Mononuclear cell (primary cell): ENCODE measurements at regions not wholly inside any gene's neighbourhood (a gene's known extent, or its start where the extent isn't known, plus 50 kb on each side); places are given as distances from the start of the nearest gene placed in this dataset.
"Not testable (repeated sequence)": the region's sequence is repeated elsewhere in the genome, so short reads cannot be mapped to it uniquely, and the experiment has no call there.

Experiments
- H3K27me3 ChIP-seq: 2 replicates; pipeline ENCODE4 v1.6.0; 2011; ENCODE audit warnings: low read length, control low read depth; ENCODE audit not compliant: insufficient read depth
- H3K4me1 ChIP-seq: 2 replicates; pipeline ENCODE4 v1.5.1; 2011; ENCODE audit warnings: mild to moderate bottlenecking, low read length, control low read depth; ENCODE audit not compliant: insufficient read depth
- H3K4me3 ChIP-seq: 2 replicates; pipeline ENCODE4 v1.5.1; 2011; ENCODE audit warnings: mild to moderate bottlenecking, low read length, moderate library complexity
- H3K9me3 ChIP-seq: 2 replicates; pipeline ENCODE4 v1.5.1; 2011; ENCODE audit warnings: low read depth, mild to moderate bottlenecking, control low read depth, low read length

GRCh38 chr16:66097751-66098150 is 268.7 kb upstream of the CDH5 start:
- H3K4me1 ChIP-seq: no peaks in the 10 kb centered on the region
- no peak overlapping the region for H3K4me3 ChIP-seq
- no peaks in the 10 kb centered on the region for H3K27me3 ChIP-seq
- H3K9me3 ChIP-seq: no peaks in the 10 kb centered on the region

DNA sequence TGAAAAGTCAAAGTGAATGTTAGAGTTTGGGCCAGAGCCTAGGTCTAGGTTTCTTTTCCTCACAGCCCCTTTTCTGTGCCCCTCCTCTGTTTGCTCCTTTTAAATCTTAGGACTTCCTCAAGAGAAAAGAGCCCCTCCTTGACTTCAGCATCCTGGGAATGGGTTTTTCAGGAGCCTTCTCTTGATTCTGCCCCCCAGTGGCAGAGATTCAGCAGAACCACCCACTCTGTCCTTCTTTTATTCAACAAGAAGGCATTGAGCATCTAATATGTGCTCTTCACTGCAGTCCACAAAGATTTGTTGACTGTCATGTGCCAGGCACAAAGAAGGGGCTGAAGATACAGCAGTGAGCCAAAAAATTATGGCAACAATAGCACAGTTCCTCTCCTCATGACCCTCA is 270.8 kb upstream of the CDH5 start:
- Histone ChIP-seq H3K4me3 (no peak overlapping the region), H3K4me1 (no peaks in the 10 kb centered on the region), H3K27me3 (no peaks in the 10 kb centered on the region), H3K9me3 (no peaks in the 10 kb centered on the region)

DNA sequence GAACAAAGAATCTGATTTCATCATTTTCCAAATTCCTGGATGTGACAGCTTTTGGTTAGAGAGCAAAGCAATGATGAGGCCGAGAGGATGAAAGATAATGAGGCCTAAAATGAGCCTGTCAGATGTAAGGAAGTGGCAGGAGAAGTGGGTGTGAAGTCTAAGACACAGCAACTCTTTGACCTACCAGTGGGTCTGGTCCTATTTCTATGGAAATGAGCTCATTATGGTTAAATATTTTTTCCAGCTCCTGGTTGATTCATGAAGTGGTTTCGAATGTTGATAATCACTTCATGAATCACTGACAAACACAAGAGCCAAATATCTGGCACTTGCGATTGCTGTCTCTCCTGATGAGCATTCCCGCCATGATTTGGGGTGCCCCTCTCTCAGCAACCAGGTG is 273.3 kb upstream of the CDH5 start:
- no peak overlapping the region for H3K4me3 ChIP-seq
- no peaks in the 10 kb centered on the region for H3K9me3 ChIP-seq
- no peaks in the 10 kb centered on the region for H3K4me1 ChIP-seq
- H3K27me3 ChIP-seq: no peaks in the 10 kb centered on the region

GRCh38 chr16:66091471-66091891 is 275.0 kb upstream of the CDH5 start:
- Histone ChIP-seq H3K4me1 (no peaks in the 10 kb centered on the region), H3K4me3 (no peak overlapping the region), H3K9me3 (no peaks in the 10 kb centered on the region), H3K27me3 (no peaks in the 10 kb centered on the region)

- no peak overlapping the region for H3K4me3 ChIP-seq
These were observed 277.8 kb upstream of the CDH5 start for GRCh38 chr16:66088681-66089080.

GRCh38 chr16:66087308-66087707 is 279.2 kb upstream of the CDH5 start:
- Histone ChIP-seq H3K4me1 (no peaks in the 10 kb centered on the region), H3K9me3 (no peaks in the 10 kb centered on the region), H3K27me3 (no peaks in the 10 kb centered on the region), H3K4me3 (no peak overlapping the region)

More at GRCh38 chr16:66088681-66089080, 277.8 kb upstream of the CDH5 start:
- H3K27me3 ChIP-seq: no peaks in the 10 kb centered on the region
- H3K4me1 ChIP-seq: no peaks in the 10 kb centered on the region
- H3K9me3 ChIP-seq: no peaks in the 10 kb centered on the region

DNA sequence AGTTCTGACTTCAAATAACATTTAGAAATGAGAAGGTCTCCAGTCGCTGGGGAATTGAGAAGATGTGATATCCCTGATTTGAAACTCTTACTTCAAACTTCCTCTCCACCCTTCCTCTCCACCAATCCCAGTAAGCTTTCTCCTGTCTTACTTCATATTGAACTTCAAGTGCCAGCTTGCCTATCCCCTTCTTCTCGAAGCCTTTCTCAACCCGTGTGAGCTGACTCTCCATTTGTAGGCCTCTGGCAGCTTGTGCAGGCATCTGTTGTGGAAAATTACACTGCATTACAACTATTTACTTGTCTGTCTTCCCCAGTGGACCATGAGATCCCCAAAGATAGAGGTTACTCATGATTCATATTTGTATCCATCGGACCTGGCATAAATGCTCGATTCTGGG is 280.8 kb upstream of the CDH5 start:
- Histone ChIP-seq H3K9me3 (no peaks in the 10 kb centered on the region), H3K4me3 (no peak overlapping the region), H3K27me3 (no peaks in the 10 kb centered on the region), H3K4me1 (no peaks in the 10 kb centered on the region)

DNA sequence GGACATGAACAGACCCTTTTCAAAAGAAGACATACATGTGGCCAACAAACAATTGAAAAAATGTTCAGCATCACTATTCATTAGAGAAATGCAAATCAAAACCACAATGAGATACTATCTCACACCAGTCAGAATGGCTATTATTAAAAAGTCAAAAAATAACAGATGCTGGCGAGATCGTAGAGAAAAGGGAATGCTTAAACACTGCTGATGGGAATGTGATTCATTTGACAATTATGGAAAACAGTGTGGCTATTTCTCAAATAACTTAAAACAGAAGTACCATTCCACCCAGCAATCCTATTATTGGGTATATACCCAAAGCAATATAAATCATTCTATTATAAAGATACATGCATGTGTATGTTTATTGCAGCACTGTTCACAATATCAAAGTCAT is 281.8 kb upstream of the CDH5 start:
- H3K27me3 ChIP-seq, H3K4me1 ChIP-seq, H3K4me3 ChIP-seq, H3K9me3 ChIP-seq: not testable (repeated sequence)

DNA sequence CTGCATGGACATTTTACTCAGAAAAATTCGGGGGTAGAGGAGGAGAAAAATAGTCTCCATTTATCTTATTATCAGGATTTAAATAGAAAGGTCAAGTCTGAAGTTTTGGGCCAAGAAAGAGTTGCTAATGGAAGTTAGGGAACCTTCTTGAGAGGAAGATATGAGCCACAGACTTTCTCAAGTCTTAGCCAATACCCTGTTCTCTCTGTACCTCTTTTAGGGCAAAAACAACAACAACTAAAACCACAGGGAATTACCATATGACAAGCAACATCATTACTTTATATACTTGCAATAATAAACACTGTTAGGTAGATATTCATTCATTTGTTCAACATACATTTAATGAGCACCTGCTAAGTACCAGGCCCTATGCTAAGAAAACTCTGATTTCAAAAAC is 282.2 kb upstream of the CDH5 start:
- no peaks in the 10 kb centered on the region for H3K4me1 ChIP-seq
- H3K27me3 ChIP-seq: peaks cover 2% of the 10 kb centered on the region
- H3K9me3 ChIP-seq: no peaks in the 10 kb centered on the region
- no peak overlapping the region for H3K4me3 ChIP-seq

GRCh38 chr16:66083171-66083570 is 283.3 kb upstream of the CDH5 start:
- H3K27me3 ChIP-seq: peaks cover 10% of the 10 kb centered on the region
- H3K4me1 ChIP-seq: no peaks in the 10 kb centered on the region
- no peak overlapping the region for H3K4me3 ChIP-seq
- no peaks in the 10 kb centered on the region for H3K9me3 ChIP-seq

DNA sequence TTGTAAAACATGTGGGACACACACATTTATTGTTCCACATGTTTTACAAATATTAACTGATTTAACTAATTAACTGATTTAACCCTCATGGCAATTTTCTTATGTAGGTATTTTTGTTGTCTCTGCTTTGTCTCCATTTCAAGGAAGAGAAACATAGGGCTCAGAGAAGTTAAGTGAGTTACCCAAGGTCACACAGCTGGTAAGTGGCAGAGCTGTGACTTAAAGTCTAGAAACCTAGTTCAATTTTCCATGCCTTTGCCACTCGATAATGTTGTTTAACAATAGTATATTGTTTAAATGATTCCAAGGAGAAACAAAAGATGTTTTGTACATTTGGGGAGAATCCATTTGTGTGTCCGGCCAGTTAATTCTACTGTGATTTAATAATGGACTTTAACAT is 284.1 kb upstream of the CDH5 start:
- no peaks in the 10 kb centered on the region for H3K9me3 ChIP-seq
- peaks cover 11% of the 10 kb centered on the region for H3K27me3 ChIP-seq
- H3K4me3 ChIP-seq: no peak overlapping the region
- H3K4me1 ChIP-seq: no peaks in the 10 kb centered on the region

DNA sequence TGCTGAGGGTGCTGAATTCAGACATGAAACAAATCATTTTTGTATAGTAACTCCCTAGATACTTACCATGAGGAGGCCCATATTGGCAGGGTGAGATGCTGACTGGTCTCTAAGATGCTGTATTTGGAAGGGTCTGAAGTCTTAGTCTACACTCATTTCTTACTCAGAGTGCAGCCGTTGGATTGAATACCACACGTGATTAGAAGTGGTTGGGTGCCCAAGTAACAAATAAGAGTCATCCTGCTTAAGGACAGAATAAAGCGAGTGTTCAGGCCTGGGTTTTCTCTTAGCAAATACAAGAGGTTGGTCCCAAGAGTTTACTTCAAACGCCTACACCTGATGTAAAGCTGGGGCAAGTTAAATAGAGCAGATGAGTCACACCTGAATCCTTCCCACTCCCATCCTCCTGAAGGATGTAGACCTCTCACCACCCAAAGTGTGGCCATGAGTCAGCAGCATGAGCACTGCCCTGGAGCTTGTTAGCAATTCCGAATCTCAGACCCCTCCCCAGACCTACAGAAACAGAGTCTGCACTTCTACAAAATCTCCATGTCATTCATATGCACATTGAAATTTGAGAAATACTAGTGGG is 284.6 kb upstream of the CDH5 start:
- H3K9me3 ChIP-seq: no peaks in the 10 kb centered on the region
- no peaks in the 10 kb centered on the region for H3K4me1 ChIP-seq
- no peak overlapping the region for H3K4me3 ChIP-seq
- H3K27me3 ChIP-seq: peaks cover 11% of the 10 kb centered on the region

DNA sequence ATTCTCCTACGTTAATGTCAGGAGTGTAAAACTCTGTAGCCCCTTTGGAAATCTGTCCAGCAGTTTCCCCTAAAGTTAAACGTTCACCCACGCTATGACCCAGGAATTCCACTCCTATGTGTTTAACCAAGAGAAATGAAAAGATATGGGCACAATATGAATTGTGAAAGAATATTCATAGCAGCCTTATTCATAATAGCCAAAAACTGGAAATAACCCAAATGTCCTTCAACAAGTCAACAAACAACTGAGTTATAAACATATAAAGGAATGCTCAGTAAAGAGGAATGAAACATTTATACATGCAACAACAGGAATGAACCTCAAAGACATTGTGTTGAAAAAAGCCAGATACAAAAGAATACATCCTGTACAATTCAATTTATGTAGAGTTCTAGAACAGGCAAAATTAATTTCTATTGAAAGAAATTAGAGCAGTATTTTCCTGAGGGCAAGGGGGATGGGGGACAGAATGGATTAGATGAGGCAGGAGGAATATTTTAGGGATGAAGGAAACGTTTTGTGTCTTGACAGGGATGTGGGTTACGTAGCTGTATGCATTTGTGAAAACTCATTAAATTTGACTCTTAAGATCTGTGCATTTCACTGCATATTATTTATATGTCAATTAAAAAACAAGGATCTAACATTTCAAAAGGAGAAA is 286.7 kb upstream of the CDH5 start:
- H3K4me3 ChIP-seq: no peak overlapping the region
- H3K4me1 ChIP-seq: no peaks in the 10 kb centered on the region
- no peaks in the 10 kb centered on the region for H3K9me3 ChIP-seq
- H3K27me3 ChIP-seq: peaks cover 11% of the 10 kb centered on the region

DNA sequence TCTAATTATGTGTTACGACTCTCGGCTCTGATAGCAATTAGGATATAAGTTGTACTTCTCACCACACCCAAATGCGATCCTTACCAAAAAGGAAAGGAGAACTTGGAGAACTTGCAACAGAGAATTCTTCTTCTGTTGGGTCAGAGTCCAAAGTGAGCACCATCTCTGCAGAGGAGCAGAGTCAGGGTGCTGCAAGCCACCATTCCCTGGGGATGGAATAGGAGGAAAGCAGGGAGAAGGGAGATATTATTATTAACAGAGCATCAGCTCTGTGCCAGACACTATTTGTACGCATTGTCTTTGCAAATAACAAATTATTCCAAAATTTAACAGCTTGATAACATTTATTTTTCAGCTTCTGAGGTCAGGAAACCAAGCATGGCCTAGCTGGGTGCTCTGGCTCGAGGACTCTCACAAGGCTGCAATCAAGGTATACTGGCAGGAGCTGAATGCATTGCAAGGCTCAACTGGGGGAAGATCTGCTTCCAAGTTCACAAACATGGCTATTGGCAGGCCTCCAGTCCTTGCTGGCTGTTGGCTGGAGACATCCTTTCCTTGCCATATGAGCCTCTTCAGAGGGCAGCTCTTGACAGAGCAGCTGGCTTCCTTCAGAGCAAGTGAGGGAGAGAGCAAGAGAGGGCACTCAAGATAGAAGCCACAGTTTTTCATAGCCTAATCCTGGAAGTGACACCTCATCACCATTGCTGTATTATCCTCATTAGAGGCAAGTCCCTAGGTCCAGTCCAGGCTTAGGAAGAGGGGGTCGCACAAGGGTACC is 296.2 kb upstream of the CDH5 start:
- H3K9me3 ChIP-seq: no peaks in the 10 kb centered on the region

DNA sequence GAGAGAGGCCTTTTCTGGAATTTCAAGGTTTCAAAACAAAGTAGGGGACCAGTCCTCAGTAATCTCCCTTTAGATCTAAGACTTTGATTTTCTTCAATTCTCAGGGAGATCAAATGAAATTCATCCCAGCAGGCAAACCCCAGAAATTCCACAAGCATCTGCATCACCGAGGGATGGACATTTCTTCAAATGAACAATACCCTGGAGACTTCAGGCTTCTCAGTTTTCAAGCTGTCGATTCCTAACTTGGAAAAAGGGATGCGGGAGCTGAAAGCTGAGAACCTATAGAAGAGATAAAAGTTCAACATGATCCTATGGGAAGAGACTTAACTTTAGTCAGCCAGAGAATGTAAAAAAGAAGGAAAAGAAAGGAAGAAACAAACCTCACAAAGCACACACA is 296.9 kb upstream of the CDH5 start:
- Histone ChIP-seq H3K4me1 (no peaks in the 10 kb centered on the region), H3K4me3 (no peak overlapping the region), H3K9me3 (no peaks in the 10 kb centered on the region), H3K27me3 (peaks cover 9% of the 10 kb centered on the region)

More for the DNA sequence above, 296.2 kb upstream of the CDH5 start:
- no peaks in the 10 kb centered on the region for H3K4me1 ChIP-seq
- no peak overlapping the region for H3K4me3 ChIP-seq
- peaks cover 9% of the 10 kb centered on the region for H3K27me3 ChIP-seq
